Astrocyte (in vitro differentiated cells and primary cell): ENCODE measurements at regions not wholly inside any gene's neighbourhood (a gene's known extent, or its start where the extent isn't known, plus 50 kb on each side); places are given as distances from the start of the nearest gene placed in this dataset.

Experiments
- DNase-seq: peaks from one replicate; pipeline ENCODE4 v3.0.0-alpha.2; 2010; ENCODE audit warnings: low read depth
- FAIRE-seq: peaks from 2 replicates; lab custom pipeline; 2011; peaks lifted over from hg19 to GRCh38; lab: Jason Lieb, UNC
- H2AFZ ChIP-seq: 2 replicates; pipeline ENCODE4 v1.6.0; 2012; ENCODE audit warnings: low read depth, low read length, inconsistent platforms
- H3K27ac ChIP-seq: 2 replicates; pipeline ENCODE4 v1.5.1; 2011; ENCODE audit warnings: low read depth, low read length, inconsistent platforms
- H3K27me3 ChIP-seq: 2 replicates; pipeline ENCODE4 v1.6.0; 2011; ENCODE audit warnings: low read length, inconsistent platforms; ENCODE audit not compliant: insufficient read depth
- H3K36me3 ChIP-seq: 2 replicates; pipeline ENCODE4 v1.5.1; 2011; ENCODE audit warnings: low read length, inconsistent platforms; ENCODE audit not compliant: insufficient read depth
- H3K4me1 ChIP-seq: 2 replicates; pipeline ENCODE4 v1.5.1; 2011; ENCODE audit warnings: low read length, inconsistent platforms; ENCODE audit not compliant: insufficient read depth
- H3K4me2 ChIP-seq: 2 replicates; pipeline ENCODE4 v1.6.0; 2012; ENCODE audit warnings: low read length, inconsistent platforms
- H3K4me3 ChIP-seq: 2 replicates; pipeline ENCODE4 v1.5.1; 2011; ENCODE audit warnings: low read depth, mild to moderate bottlenecking, low read length, inconsistent platforms; ENCODE audit not compliant: insufficient read depth
- H3K79me2 ChIP-seq: 2 replicates; pipeline ENCODE4 v1.6.0; 2012; ENCODE audit warnings: mild to moderate bottlenecking, low read length, inconsistent platforms; ENCODE audit not compliant: insufficient read depth
- H3K9ac ChIP-seq: 2 replicates; pipeline ENCODE4 v1.6.0; 2012; ENCODE audit warnings: mild to moderate bottlenecking, low read length, inconsistent platforms
- H3K9me3 ChIP-seq: 2 replicates; pipeline ENCODE4 v1.5.1; 2012; ENCODE audit warnings: low read depth, mild to moderate bottlenecking, low read length, inconsistent platforms; ENCODE audit not compliant: insufficient read depth
- H4K20me1 ChIP-seq: 2 replicates; pipeline ENCODE4 v1.6.0; 2012; ENCODE audit warnings: low read length, inconsistent platforms; ENCODE audit not compliant: insufficient read depth
- H3K27ac Mint-ChIP-seq: one replicate; pipeline ENCODE4 v1.8.0; 2021; ENCODE audit warnings: mild to moderate bottlenecking, mixed read lengths; ENCODE audit not compliant: unreplicated experiment
- H3K27me3 Mint-ChIP-seq: one replicate; pipeline ENCODE4 v1.8.0; 2021; ENCODE audit warnings: low read depth, mixed read lengths; ENCODE audit not compliant: unreplicated experiment
- H3K36me3 Mint-ChIP-seq: one replicate; pipeline ENCODE4 v1.8.0; 2021; ENCODE audit warnings: low read depth, mixed read lengths; ENCODE audit not compliant: unreplicated experiment
- H3K4me1 Mint-ChIP-seq: one replicate; pipeline ENCODE4 v1.8.0; 2021; ENCODE audit warnings: low read depth, mixed read lengths; ENCODE audit not compliant: unreplicated experiment
- H3K4me3 Mint-ChIP-seq: one replicate; pipeline ENCODE4 v1.8.0; 2021; ENCODE audit warnings: mild to moderate bottlenecking, moderate library complexity, mixed read lengths; ENCODE audit not compliant: unreplicated experiment
- H3K9me3 Mint-ChIP-seq: one replicate; pipeline ENCODE4 v1.8.0; 2021; ENCODE audit warnings: mild to moderate bottlenecking, mixed read lengths; ENCODE audit not compliant: unreplicated experiment
- CTCF ChIP-seq: IDR thresholded peaks from 2 replicates; pipeline ENCODE4 v1.5.1; 2011; ENCODE audit warnings: low read depth, mild to moderate bottlenecking, inconsistent platforms, low read length, moderate library complexity; ENCODE audit not compliant: insufficient read depth
- EZH2 ChIP-seq: IDR thresholded peaks from 2 replicates; pipeline ENCODE4 v1.6.1; 2012; ENCODE audit warnings: mild to moderate bottlenecking, low read length, inconsistent platforms; ENCODE audit not compliant: insufficient read depth

- H3K27me3 Mint-ChIP-seq = peaks cover 70% of the 10 kb centered on the region
- peaks cover 27% of the 10 kb centered on the region for H3K27me3 ChIP-seq
- H3K4me3 Mint-ChIP-seq = no peak overlapping the region
- no peaks in the 10 kb centered on the region for H3K79me2 ChIP-seq
- H3K27ac ChIP-seq = no peak overlapping the region
- H3K9me3 Mint-ChIP-seq = no peaks in the 10 kb centered on the region
- DNase-seq (no peak), FAIRE-seq (no peak)
- H3K9ac ChIP-seq = no peak overlapping the region
- H3K4me3 ChIP-seq = no peak overlapping the region
- H2AFZ ChIP-seq = no peak overlapping the region
- H3K27ac Mint-ChIP-seq = no peak overlapping the region
- TF ChIP-seq EZH2 = no peak
- TF ChIP-seq CTCF = no peak
- H4K20me1 ChIP-seq = no peaks in the 10 kb centered on the region
- H3K4me1 Mint-ChIP-seq = peaks cover 4% of the 10 kb centered on the region
- peaks cover 7% of the 10 kb centered on the region for H3K4me1 ChIP-seq
- no peaks in the 10 kb centered on the region for H3K36me3 Mint-ChIP-seq
- no peak overlapping the region for H3K4me2 ChIP-seq
- no peaks in the 10 kb centered on the region for H3K9me3 ChIP-seq
- no peaks in the 10 kb centered on the region for H3K36me3 ChIP-seq
These were observed 156.4 kb upstream of the SMIM23 start for GRCh38 chr5:171629221-171629620.

- no peak for FAIRE-seq
- no peaks in the 10 kb centered on the region for H3K36me3 ChIP-seq
- peaks cover 68% of the 10 kb centered on the region for H3K27me3 Mint-ChIP-seq
- H3K9me3 ChIP-seq = no peaks in the 10 kb centered on the region
- no peak overlapping the region for H3K4me3 Mint-ChIP-seq
- H3K27ac ChIP-seq = no peak overlapping the region
- H3K36me3 Mint-ChIP-seq = no peaks in the 10 kb centered on the region
- H3K9ac ChIP-seq = peak overlapping the region; percentile 48
- TF ChIP-seq EZH2 (no peak), CTCF (peak; percentile 20)
- H3K4me2 ChIP-seq = peak overlapping the region; percentile 79
- H3K79me2 ChIP-seq = no peaks in the 10 kb centered on the region
- H3K27me3 ChIP-seq = peaks cover 23% of the 10 kb centered on the region
- no peaks in the 10 kb centered on the region for H3K9me3 Mint-ChIP-seq
- no peak overlapping the region for H3K27ac Mint-ChIP-seq
- H3K4me1 ChIP-seq = peaks cover 7% of the 10 kb centered on the region
- H4K20me1 ChIP-seq = no peaks in the 10 kb centered on the region
- H2AFZ ChIP-seq = peak overlapping the region; percentile 72
- peaks cover 5% of the 10 kb centered on the region for H3K4me1 Mint-ChIP-seq
- peak overlapping the region; percentile 15 for H3K4me3 ChIP-seq
- DNase-seq = peak; percentile 39
These were observed 155.8 kb upstream of the SMIM23 start for GRCh38 chr5:171629628-171630349.
